ENCODE measurements at regions not wholly inside any gene's neighbourhood (a gene's known extent, or its start where the extent isn't known, plus 50 kb on each side); places are given as distances from the start of the nearest gene placed in this dataset.
"Not testable (repeated sequence)": the region's sequence is repeated elsewhere in the genome, so short reads cannot be mapped to it uniquely, and the experiment has no call there.

DNA sequence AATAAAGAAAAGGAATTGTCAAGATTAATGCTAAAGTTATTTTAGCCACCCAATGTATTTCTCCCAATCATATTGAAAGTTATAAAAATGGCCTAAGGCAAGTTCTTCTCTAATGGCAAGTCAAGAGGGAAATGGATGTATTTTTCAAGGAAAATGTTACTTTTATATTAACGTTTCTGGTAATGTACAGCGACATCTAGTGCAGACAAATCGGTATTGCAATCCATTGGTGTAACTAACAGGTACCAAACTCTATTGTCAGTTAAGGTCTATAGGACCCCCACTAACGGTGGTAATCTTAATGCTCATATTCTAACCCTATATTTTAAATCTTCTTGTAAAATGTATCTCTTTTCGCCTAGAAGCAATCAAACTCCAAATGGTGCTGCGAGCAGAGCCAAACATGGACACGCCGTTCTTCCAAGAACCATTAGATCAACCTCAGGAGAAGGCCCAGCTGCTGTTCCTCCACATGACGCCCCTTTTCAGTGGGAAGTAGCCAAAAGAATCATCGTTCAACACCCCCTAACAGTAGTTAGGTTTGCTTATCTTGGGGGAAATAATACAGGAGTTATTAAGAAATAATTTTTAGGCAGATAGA, 98.5 kb upstream of the PABPC3 start:
- DNase-seq = no peak

DNA sequence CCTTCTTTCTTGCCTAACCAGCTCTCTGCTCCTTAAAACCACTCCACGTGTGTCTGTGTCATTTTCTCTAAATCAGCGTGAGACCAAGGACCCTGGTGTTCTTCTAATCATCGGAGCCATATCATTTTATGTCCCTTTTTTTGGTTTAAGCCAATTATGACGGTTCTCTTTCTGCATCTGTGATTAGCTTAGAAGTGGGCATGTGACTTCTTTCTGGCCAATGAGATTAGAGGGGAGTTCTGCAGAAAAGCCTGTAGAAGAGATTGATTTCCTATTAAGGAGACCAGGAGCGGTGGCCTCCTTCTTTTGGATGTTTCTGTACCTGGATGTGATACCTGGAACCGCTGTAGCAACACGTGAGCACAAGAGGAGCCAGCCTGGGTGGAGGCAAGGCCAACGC, 97.5 kb upstream of the PABPC3 start:
- DNase-seq = no peak

DNA sequence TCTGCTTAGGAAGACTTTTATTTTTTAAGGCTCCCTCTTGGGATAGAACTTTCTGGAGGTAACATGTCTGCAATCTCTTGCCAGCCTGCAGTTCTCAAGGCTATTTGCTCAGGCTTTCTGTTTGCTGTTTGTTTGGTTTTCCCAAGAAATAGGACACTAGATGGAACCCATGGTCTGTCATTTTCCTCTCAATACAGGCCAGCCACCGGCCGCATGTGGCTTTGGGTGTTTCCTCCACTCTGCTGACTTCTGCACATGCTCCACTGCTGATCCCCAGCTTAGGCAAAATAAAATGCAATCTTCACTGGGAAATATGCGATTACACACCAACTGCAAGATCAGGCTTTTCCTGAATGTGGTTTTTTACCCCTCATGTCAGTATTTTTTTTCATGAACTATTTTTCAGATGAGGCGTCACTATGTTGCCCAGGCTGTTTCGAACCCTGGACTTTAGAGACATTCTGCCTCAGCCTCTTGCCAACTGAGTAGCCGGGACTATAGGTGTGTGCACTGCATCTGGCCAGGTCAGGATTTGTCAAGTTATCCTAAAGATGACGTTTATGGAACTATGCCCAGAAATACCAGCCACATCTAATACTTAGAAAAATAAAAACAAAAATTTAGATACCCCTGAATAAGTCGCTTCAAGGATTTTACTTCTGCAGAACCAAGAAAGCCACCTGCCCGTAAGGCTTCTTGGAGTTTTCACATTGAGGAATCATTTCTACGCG, 94.3 kb upstream of the PABPC3 start:
- no peak for DNase-seq

DNA sequence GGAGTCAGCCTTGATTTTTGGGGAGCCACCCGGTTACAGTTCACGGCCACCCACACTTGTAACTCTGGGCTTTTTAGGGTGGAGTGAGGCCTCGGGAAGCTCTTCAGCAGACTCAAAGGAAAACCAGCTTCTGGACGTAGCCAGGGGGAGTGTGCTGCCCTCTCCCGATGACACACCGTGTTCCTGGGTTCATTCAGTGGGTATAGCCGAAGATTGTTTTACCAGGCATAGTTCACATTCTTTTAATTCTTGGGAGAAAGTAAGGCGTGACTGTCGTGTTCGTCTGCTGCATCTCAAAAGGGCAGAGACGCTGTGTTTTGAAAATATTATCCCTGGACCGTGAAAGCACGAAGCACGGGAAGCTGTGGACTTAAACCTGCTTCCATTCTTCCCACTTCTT, 93.6 kb upstream of the PABPC3 start:
- DNase-seq = not testable (repeated sequence)

DNA sequence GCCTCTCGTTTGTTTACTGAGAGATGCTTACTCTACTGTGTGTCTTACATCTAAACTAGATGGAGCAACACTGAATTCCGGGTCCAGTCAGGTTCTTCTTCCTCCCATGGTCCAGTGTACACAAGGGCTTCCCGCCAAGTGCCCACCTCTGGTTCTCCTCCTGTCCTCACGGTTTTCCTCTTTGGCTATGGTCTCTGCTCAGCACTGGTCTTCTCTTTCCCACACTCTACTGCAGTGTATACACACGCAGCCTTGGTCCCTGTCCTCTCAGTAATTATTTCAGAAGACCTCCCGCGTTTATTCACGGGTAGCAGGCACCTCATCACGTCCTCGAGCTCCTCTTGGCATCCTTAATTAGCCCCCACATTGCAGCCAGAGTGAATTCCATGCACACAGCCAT, 91.4 kb upstream of the PABPC3 start:
- not testable (repeated sequence) for DNase-seq

DNA sequence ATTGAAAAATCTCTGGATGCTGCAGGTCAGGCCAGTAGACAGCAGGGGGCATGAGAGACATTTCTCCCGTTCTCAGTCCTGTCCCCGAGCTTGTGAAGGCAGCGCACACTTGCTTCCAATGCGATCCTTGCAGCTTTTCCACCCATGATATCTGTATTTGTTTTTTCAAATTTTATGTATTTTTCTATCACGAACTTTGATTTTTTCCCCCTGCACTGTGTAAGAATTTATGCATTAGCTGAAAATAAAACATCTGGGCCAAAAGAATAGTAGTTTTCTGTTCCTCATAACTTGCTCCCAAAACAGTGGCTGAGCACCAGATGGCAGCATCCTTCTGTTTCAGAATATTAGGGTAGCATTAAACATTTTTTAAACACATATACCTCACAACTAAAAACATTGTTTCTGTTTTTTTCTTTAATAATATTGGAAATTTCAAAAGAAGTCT, 90.9 kb upstream of the PABPC3 start:
- DNase-seq = not testable (repeated sequence)

DNA sequence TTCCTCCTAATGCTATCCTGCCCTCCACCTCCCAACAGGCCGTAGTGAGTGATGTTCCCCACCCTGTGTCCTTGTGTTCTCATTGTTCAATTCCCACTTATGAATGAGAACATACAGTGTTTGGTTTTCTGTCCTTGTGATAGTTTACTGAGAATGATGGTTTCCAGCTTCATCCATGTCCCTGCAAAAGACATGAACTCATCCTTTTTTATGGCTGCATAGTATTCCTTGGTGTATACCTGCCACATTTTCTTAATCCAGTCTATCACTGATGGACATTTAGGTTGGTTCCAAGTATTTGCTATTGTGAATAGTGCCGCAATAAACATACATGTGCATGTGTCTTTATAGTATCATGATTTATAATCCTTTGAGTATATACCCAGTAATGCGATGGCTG, 88.5 kb upstream of the PABPC3 start:
- DNase-seq = not testable (repeated sequence)

DNA sequence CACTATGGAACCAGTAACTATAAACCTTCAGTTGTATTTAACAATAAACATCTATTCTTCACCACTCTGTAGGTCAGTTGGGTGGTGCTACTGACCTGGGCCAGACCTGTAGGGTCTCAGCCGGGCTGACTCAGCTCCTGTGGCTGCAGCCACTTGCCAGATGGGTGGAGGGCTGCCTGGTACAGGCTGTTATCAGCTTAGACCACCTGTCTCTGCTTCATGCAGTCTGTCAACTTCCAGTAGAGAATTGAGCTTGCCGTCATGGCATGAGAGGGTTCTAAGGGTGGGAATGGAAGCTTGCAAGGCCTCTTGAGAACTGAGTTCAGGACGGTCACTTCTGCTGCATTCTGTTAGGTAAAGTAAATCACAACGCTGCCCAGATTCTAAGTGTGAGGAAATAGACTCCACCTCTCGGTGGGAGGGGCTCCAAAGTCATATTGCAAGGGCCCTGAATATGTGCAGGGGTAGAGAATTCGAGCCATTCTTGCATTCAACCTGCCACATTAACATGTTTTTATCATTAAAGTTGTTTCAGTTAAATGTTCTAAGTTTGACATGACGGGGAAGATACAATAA, 81.5 kb upstream of the PABPC3 start:
- DNase-seq = not testable (repeated sequence)

DNA sequence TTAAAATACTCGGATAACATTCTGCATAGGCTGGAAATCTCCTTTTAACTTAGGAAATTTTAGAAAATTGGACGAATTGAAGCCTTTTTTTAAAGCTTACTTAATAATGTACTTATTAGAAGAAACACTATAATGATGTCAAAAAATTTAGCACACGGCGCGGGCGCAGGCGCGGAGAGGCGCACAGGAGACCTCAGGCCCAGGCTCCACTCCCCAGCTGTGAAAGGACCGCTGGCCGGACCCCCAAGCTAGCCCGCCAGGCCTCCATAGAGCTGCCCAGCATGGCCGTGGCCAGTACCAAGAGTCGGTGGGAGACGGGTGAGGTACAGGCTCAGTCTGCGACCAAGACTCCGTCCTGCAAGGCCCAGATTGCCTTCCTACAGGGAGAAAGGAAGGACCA, 78.8 kb upstream of the PABPC3 start:
- DNase-seq = not testable (repeated sequence)

DNA sequence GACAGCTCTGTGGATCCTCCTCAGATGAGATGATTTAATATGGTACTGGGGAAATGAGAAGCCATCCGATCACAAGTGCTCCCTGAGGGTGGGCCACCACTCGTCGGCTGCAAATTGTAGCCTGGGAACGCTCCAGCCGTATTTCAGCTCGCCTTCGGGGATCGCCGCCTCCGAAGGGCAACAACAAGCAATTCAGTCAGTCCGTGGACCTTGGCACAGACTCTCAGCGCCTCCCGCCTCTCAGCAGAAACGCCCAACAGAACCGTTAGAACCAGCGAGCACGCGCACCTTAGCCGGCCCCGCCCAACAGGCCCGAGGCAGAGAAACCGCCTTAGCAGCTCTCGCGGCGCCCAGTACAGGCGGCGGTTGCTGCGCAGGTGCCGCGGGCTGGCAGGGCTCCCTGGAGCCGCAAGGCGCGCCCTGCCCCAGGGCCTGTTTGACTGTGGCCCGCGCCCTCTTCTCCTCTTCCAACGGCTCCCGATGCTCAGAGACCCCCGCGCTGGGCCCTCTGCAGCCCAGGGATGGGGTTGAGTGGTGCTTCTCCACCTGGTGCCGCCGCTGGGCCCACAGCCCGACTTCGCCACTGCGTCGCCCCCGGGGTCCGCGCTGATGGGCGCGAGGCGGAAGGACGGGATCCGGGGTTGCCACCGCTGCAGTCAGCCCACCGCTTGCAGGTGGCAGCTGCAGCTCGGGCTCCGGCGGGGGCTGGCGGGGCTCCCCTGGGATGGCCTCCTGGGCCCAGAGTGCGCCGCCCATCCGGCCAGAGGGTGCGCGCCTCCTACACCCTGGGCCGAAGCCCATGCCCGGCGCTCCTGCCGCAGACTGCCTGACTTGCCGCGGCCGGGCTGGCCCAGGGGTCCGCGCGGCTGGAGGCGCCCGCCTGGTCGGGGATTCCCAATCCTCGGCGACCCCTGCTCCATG, 77.9 kb upstream of the PABPC3 start:
- DNase-seq = not testable (repeated sequence)

DNA sequence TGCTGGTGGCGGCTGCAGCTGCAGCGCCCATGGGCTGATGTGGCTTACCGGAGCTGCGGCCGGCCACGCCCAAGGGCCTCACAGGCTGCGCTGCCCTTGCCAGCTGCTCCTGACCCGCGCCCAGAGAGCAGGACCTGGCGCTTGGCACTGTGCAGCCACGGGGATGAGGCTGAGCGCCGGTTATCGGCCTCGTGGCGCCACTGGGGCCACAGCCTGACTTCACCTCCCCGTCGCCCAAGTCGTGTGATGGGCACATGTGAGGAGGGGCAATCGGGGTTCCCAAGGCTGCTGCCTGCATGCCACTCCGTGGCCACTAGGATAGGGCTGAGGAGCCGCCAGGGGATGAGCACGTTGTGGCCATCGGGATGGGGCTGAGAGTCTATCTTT, 77.2 kb upstream of the PABPC3 start:
- DNase-seq = no peak

DNA sequence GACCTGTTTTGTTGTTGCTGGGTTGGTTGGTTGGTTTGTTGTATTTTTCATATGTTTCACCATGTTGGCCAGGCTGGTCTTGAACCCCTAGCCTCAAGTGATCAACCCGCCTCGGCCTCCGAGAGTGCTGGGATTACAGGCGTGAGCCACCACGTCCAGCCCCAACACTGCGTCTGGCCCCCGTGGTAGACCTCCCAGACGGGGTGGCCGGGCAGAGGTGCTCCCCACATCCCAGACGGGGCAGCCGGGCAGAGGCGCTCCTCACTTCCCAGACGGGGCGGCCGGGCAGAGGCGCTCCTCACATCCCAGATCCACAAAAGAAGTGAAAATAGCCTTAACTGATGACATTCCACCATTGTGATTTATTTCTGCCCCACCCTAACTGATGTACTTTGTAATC, 76.2 kb upstream of the PABPC3 start:
- DNase-seq = not testable (repeated sequence)

DNA sequence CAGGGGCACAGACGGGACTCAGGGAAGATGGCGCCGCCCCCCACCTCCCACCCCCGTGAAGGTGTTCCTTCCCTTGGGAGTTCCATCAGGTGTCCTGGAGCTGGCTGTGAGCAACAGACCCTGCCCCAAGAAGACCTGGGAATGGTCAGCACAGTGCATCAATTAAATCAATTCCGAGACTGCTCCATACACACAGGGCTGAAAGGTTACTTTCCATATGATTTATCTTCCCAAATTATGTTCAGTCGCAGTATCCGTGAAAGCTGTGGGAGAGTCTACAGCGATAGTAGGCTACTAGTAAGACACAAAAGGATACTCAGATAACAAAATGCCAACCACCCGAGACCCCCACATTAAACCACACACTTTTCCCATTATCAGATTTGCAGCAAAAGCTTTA, 71.8 kb upstream of the PABPC3 start:
- no peak for DNase-seq

DNA sequence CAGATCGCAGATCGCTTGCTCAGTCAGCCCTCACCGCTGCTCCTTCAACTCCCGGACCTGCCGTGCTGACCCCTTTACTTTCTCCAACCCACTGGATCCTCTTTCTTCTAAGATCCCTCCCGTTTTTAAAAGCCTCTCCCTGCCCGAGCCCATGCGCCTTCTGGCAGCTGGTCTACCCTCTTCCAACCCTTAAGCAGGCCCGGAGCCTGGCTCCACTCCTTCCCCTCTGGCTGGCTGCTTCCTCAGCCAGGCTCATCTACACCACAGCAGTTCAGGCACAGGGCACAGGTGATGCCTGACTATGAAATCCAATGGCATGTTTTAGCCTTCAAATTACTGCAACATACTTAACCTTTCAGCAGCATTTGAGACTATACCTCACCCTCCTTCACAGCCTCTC, 63.8 kb upstream of the PABPC3 start:
- DNase-seq = no peak

DNA sequence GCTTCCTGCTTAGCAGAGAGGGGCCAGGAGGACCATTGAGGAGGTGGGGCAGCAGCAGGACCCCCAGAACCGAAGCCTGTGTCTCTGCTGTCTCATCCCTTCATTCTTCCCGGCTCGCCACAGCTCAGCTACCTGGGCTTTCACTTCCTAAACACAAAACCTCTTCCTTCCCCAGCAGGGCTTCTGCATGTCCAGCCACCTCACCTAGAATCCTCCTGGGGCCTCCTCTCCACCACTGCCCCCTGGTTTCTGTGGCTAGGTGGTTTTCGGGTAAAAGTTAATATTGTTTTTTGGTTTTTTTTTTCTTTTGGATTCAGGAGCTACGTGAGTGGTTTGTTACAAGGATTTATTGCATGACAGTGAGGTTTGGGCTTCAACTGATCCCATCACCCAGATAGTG, 61.8 kb upstream of the PABPC3 start:
- DNase-seq = no peak

DNA sequence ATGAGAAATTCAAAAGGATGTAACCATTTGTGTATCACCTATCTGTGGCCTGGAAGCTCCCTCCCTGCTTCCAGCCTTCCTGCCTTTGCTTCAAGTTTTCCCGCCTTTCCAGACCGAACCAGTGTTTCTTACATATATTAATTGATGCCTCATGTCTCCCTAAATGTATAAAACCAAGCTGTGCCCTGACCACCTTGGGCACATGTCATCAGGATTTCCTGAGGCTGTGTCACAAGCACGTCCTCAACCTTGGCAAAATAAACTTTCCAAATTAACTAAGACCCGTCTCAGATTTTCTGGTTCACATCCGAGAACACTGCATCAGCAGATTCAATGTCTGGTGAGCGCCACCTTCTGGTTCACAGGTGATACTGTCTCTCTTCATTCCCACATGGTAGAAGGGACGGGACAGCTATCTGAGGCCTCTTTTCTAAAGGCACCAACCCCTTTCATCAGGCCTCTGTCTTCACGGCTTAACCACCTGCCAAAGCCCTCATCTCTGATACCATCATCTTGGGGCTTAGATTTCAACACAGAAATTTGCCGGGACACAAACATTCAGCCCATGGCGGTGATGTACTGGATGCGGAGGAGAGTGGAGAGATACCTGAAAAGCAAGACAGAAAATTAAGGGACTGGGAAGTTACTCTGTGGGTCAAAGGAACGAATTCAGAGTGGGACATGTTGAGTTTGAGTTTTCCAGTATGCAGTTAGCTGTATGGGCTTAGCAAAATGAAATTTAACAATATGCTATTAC, 58.7 kb upstream of the PABPC3 start:
- no peak for DNase-seq

DNA sequence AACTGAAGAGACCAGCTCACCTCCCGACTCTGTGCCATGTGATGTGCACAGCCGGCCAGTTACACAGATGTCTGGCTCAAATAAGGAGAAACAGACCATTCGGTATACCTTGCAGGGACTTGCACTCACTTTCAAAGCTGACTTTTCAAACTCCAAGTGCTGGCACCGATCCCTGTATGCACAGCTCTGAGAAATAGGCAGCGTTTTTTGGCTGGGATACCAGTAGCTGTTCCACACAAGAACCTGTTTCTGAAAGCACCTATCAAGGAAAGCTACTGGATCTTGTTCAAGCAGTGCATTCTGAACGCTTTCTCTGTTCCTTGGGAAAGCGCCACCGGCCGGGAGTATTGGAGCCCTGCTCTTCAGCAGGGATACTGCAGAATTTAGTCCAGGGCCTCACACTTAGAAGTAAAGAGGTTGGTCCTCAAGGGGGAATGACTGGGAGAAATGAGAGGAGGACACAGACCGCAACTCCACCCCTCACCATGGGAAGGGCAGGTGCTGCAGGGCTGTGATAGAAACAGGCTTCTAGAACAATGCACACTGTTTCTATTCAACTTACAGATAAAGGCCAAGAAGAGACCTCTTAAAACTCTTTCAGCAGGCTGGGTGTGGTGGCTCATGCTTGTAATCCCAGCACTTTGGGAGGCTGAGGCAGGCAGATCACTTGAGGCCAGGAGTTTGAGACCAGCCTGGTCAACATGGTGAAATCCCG, 53.6 kb upstream of the PABPC3 start:
- no peak for DNase-seq

DNA sequence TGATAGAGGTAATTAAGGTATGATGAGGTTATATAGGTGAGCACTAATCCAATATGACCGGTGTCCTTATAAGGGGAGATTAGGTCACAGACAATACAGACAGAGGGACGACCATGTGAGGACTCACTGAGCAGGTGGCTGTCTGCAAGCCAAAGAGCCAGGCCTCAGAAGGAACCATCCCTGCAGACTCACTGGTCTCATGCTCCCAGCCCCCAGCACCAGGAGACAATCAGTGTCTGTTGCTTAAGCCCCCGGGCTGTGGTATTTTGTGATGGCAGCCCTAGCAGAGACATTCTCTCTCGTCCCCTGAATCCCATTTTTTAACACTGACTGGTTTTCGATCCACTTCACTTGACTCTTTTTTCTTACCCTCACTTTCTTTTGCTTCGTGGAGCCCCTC, 51.9 kb upstream of the PABPC3 start:
- no peak for DNase-seq

Measured in effector CD8-positive, alpha-beta T cell (primary cell).